WTC11 (cell line): ENCODE measurements at regions not wholly inside any gene's neighbourhood (a gene's known extent, or its start where the extent isn't known, plus 50 kb on each side); places are given as distances from the start of the nearest gene placed in this dataset.

Experiments used
- ATAC-seq: fragments of 200-7000 bp; cut with Tn5 transposase; 2 replicates; pipeline ENCODE4 v1.10.0; 2021; ENCODE audit warnings: mild to moderate bottlenecking, moderate library complexity
- CTCF ChIA-PET: fragments of 300-600 bp; sonication (Branson Sonifier 250); formaldehyde crosslinking; loops from one replicate; lab custom pipeline; 2021; ENCODE audit warnings: antibody characterized with exemption; lab: Charles Lee
- POLR2A ChIA-PET: fragments of 350-600 bp; sonication (Branson Sonifier 250); formaldehyde crosslinking; loops from one replicate; lab custom pipeline; 2021; ENCODE audit warnings: antibody characterized with exemption; lab: Charles Lee
- DNase-seq: peaks from one replicate; pipeline ENCODE4 v3.0.0; 2021; ENCODE audit warnings: low spot score
- H3K27ac Mint-ChIP-seq: 2 replicates; pipeline ENCODE4 v1.8.0; 2021; ENCODE audit warnings: mixed read lengths
- H3K27me3 Mint-ChIP-seq: 2 replicates; pipeline ENCODE4 v1.8.0; 2021; ENCODE audit warnings: low read depth, mild to moderate bottlenecking, moderate library complexity, mixed read lengths
- H3K36me3 Mint-ChIP-seq: 2 replicates; pipeline ENCODE4 v1.8.0; 2021; ENCODE audit warnings: mixed read lengths
- H3K4me1 Mint-ChIP-seq: 2 replicates; pipeline ENCODE4 v1.8.0; 2022; ENCODE audit warnings: mixed read lengths
- H3K4me3 Mint-ChIP-seq: 2 replicates; pipeline ENCODE4 v1.8.0; 2021; ENCODE audit warnings: mild to moderate bottlenecking, moderate library complexity, mixed read lengths
- H3K9me3 Mint-ChIP-seq: 2 replicates; pipeline ENCODE4 v1.8.0; 2021; ENCODE audit warnings: mixed read lengths
- ATF2 ChIP-seq: sonication (generic); formaldehyde crosslinking; IDR thresholded peaks from 2 replicates; pipeline ENCODE4 v1.8.1; 2022; ENCODE audit warnings: low read depth, missing genetic modification reagents, borderline replicate concordance
- ATF3 ChIP-seq: sonication (generic); formaldehyde crosslinking; conservative IDR thresholded peaks from 2 replicates; pipeline ENCODE4 v1.8.1; 2022; ENCODE audit warnings: mild to moderate bottlenecking, missing genetic modification reagents
- CREB1 ChIP-seq: sonication (generic); formaldehyde crosslinking; IDR thresholded peaks from 2 replicates; pipeline ENCODE4 v1.8.0; 2023; ENCODE audit warnings: mild to moderate bottlenecking, missing genetic modification reagents
- E2F1 ChIP-seq: sonication (generic); formaldehyde crosslinking; IDR thresholded peaks from 2 replicates; pipeline ENCODE4 v1.8.0; 2022; ENCODE audit warnings: mild to moderate bottlenecking, missing genetic modification reagents
- EMX1 ChIP-seq: fragments of 250-450 bp; sonication (Bioruptor Pico); IDR thresholded peaks from 2 replicates; pipeline ENCODE4 v1.8.0; 2021; ENCODE audit warnings: mild to moderate bottlenecking
- ESRRA ChIP-seq: sonication (generic); formaldehyde crosslinking; IDR thresholded peaks from 2 replicates; pipeline ENCODE4 v1.8.1; 2022; ENCODE audit warnings: mild to moderate bottlenecking, missing genetic modification reagents, borderline replicate concordance
- FOXP1 ChIP-seq: sonication (generic); formaldehyde crosslinking; IDR thresholded peaks from 2 replicates; pipeline ENCODE4 v1.8.0; 2022; ENCODE audit warnings: missing genetic modification reagents, mild to moderate bottlenecking, moderate library complexity, borderline replicate concordance
- HMGA2 ChIP-seq: fragments of 250-450 bp; sonication (Bioruptor Pico); IDR thresholded peaks from 2 replicates; pipeline ENCODE4 v1.4.0; 2021; ENCODE audit warnings: mild to moderate bottlenecking, moderate library complexity
- JAZF1 ChIP-seq: fragments of 250-450 bp; sonication (Bioruptor Pico); IDR thresholded peaks from 2 replicates; pipeline ENCODE4 v1.9.0; 2021; ENCODE audit warnings: moderate library complexity, mild to moderate bottlenecking, inconsistent platforms
- MAX ChIP-seq: sonication (generic); formaldehyde crosslinking; IDR thresholded peaks from 2 replicates; pipeline ENCODE4 v1.8.0; 2022; ENCODE audit warnings: mild to moderate bottlenecking, missing genetic modification reagents
- PRDM15 ChIP-seq: sonication (generic); formaldehyde crosslinking; IDR thresholded peaks from 2 replicates; pipeline ENCODE4 v1.8.0; 2022; ENCODE audit warnings: missing genetic modification reagents
- SMAD3 ChIP-seq: sonication (generic); formaldehyde crosslinking; IDR thresholded peaks from 2 replicates; pipeline ENCODE4 v1.8.0; 2022; ENCODE audit warnings: missing genetic modification reagents, mild to moderate bottlenecking, borderline replicate concordance
- SOX15 ChIP-seq: fragments of 250-450 bp; sonication (Bioruptor Pico); IDR thresholded peaks from 2 replicates; pipeline ENCODE4 v1.9.0; 2021; ENCODE audit warnings: mild to moderate bottlenecking
- USF2 ChIP-seq: sonication (generic); formaldehyde crosslinking; IDR thresholded peaks from 2 replicates; pipeline ENCODE4 v1.8.1; 2023; ENCODE audit warnings: mild to moderate bottlenecking, missing genetic modification reagents, moderate library complexity
- ZNF121 ChIP-seq: sonication (generic); formaldehyde crosslinking; IDR thresholded peaks from 2 replicates; pipeline ENCODE4 v1.8.0; 2023; ENCODE audit warnings: missing genetic modification reagents
- ZNF232 ChIP-seq: sonication (generic); formaldehyde crosslinking; IDR thresholded peaks from 2 replicates; pipeline ENCODE4 v1.8.0; 2022; ENCODE audit warnings: mild to moderate bottlenecking, missing genetic modification reagents
- ZNF532 ChIP-seq: fragments of 250-450 bp; sonication (Bioruptor Pico); IDR thresholded peaks from 2 replicates; pipeline ENCODE4 v1.9.0; 2021; ENCODE audit warnings: mild to moderate bottlenecking, borderline replicate concordance

GRCh38 chr18:68330658-68331057 lies 384.2 kb downstream of the TMX3 start:
- peaks cover under 1% of the 10 kb centered on the region for H3K4me1 Mint-ChIP-seq
- CTCF ChIA-PET: no interaction called here
- no peaks in the 10 kb centered on the region for H3K9me3 Mint-ChIP-seq
- H3K4me3 Mint-ChIP-seq: no peak overlapping the region
- POLR2A ChIA-PET: no interaction called here
- ATAC-seq: no peak
- H3K27ac Mint-ChIP-seq: no peak overlapping the region
- TF ChIP-seq PRDM15 (CRISPR knock-in tag): no peak
- TF ChIP-seq FOXP1: no peak
- TF ChIP-seq CREB1 (CRISPR knock-in tag): no peak
- TF ChIP-seq SMAD3: no peak
- no peak for TF ChIP-seq SOX15 (CRISPR knock-in tag)
- no peak for TF ChIP-seq E2F1
- no peak for TF ChIP-seq JAZF1 (CRISPR knock-in tag)
- TF ChIP-seq MAX (CRISPR knock-in tag): no peak
- TF ChIP-seq ATF2 (CRISPR knock-in tag): no peak
- TF ChIP-seq USF2 (CRISPR knock-in tag): no peak
- no peak for TF ChIP-seq ZNF232 (CRISPR knock-in tag)
- TF ChIP-seq HMGA2: no peak
- no peak for TF ChIP-seq ATF3 (CRISPR knock-in tag)
- TF ChIP-seq ESRRA (CRISPR knock-in tag): no peak
- no peak for TF ChIP-seq ZNF121
- TF ChIP-seq ZNF532 (CRISPR knock-in tag): no peak
- no peak for TF ChIP-seq EMX1 (CRISPR knock-in tag)
- no peaks in the 10 kb centered on the region for H3K36me3 Mint-ChIP-seq
- no peaks in the 10 kb centered on the region for H3K27me3 Mint-ChIP-seq
- DNase-seq: no peak
